HG03025 (cell line): ENCODE measurements at regions not wholly inside any gene's neighbourhood (a gene's known extent, or its start where the extent isn't known, plus 50 kb on each side); places are given as distances from the start of the nearest gene placed in this dataset.
"Not testable (repeated sequence)": the region's sequence is repeated elsewhere in the genome, so short reads cannot be mapped to it uniquely, and the experiment has no call there.

Experiments
- ATAC-seq: cut with Tn5 transposase; IDR thresholded peaks from one replicate; pipeline ENCODE4 v1.9.1; 2021; ENCODE audit warnings: mild to moderate bottlenecking, moderate library complexity; ENCODE audit not compliant: unreplicated experiment, low FRiP score

DNA sequence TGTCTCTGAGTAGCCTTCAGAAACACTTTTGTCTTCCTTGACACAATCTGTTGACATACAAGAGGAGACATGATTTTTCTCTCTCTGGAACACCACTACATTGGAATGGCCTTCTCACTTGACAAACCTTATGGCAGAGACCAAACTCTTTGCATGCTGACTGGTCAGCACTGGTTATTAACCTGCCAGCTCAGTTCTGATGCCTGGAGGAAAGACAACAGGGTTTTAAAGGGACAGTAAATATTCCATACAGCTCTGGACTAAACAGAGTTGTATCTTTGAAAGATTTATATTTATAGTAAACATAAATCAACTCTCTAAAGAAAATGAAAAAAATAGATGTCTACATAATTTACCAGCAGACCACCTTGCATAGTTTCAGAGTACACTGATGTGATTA lies 1139.1 kb upstream of the CDH8 start:
- no peak for ATAC-seq

GRCh38 chr16:63174801-63175200 lies 1138.6 kb upstream of the CDH8 start:
- no peak for ATAC-seq

GRCh38 chr16:63171545-63171944 lies 1135.3 kb upstream of the CDH8 start:
- ATAC-seq, result no peak

DNA sequence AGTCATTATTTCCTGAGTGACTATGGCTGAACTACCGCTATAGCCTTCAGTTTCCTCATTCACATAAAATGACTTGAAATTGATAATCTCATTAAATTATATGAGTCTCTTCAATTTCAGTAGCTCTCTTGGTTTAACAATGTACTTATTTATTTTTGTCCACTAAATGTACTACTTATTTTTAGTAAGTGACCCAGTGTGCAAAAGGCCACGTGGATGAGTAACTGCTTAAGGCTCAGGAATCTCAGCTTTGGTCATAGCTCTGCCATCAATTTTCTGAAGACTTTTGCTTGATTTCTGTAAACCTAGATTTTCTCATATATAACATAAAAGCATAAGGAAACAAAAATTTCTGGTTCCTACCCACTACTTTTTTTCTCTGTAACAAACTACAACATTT lies 1132.9 kb upstream of the CDH8 start:
- no peak for ATAC-seq

GRCh38 chr16:63157818-63158217 lies 1121.6 kb upstream of the CDH8 start:
- ATAC-seq, result no peak

DNA sequence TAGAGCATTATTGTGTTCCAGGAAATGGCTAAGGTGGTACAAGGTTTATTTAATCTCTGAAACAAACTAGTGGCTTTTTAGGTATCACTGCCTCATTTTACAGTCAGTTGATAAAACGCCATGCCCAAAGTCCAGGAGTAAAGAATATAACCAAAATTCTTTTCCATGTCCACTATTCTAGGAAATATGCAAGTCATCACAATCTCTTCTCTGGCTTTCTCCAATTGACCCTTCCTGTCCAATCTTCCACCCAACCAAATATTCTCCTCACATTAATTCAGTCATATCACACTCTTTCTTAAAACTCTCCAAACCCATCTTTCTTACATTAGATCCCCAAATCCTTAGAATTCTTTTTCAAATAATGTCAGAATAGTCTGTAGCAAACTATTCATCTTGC lies 1110.0 kb upstream of the CDH8 start:
- ATAC-seq, result no peak

DNA sequence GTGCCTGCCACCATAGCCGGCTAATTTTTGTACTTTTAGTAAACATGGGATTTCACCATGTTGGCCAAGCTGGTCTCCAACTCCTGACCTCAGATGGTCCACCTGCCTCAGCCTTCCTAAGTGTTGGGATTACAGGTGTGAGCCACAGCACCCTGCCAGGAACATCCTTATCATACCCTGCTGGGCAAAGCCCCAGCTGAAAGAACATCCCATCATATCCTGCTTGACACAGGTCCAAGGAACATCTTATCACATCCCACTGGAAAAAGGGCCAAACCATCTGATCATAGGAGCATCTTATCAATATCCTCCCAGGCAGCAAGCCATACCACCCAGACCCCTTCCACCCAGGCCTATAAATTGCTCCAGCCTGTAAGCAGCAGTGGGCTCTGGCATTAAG lies 1109.2 kb upstream of the CDH8 start:
- ATAC-seq, result no peak

- no peak for ATAC-seq
Measured at GRCh38 chr16:63135069-63135468, 1098.8 kb upstream of the CDH8 start.

- ATAC-seq, result no peak
Measured at GRCh38 chr16:63131503-63131902, 1095.3 kb upstream of the CDH8 start.

- ATAC-seq, result no peak
Measured at GRCh38 chr16:63130942-63131341, 1094.7 kb upstream of the CDH8 start.

DNA sequence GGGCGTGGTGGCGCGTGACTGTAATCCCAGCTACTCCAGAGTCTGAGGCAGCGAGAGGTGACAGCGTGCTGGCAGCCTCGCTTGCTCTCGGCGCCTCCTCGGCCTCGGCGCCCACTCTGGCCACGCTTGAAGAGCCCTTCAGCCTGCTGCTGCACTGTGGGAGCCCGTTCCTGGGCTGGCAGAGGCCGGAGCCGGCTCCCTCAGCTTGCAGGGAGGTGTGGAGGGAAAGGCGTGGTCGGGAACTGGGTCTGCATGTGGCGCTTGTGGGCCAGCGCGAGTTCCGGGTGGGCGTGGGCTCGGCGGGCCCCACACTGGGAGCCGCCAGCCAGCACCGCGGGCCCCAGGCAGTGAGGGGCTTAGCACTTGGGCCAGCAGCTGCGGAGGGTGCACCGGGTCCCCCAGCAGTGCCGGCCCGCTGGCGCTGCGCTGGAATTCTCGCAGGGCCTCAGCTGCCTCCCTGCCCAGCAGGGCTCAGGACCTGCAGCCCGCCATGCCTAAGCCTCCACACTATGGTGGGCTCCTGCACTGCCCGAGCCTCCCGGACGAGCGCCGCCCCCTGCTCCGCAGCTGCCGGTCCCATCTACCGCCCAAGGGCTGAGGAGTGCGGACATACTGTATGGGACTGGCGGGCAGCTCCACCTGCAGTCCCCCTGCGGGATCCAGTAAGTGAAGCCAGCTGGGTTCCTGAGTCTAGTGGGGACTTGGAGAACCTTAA lies 1093.3 kb upstream of the CDH8 start:
- no peak for ATAC-seq

GRCh38 chr16:63119905-63120304 lies 1083.7 kb upstream of the CDH8 start:
- ATAC-seq, result not testable (repeated sequence)

DNA sequence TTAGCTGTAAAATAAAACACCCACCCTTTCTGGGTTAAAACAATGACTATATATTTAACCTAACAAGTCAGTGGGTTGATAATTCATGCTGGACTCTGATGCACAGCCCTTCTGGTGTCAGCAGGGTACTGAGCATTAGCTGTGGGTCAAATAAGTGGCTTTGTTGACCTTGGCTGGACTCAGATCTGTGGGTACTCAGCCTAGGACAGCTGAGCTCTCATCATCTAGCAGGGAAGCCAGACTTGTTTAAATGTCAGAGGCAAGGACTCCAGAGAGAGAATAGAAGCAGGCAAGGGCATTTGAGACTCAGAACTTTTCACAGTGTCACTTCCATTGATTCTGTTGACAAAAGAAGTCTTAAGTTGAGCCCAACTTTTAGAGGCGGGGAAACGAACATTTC lies 1063.8 kb upstream of the CDH8 start:
- no peak for ATAC-seq

DNA sequence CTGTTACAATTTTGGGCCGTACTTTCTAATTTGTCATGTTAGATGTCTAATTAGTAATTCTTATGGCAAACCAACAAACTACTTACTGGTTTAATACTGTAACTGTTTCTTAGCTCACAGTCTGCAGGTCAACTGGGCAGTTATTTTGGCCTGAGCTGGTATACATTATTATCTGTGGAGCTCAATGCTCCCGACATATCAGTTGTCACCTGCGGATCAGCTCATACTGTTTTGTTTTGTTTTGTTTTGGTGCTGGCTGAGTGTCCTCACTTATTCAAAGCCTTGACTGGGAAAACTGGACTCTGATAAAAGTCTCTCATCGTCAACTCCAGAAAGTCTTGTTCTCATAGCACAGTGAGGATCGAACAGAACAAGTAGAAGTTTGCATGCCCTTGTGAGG lies 1060.6 kb upstream of the CDH8 start:
- no peak for ATAC-seq

DNA sequence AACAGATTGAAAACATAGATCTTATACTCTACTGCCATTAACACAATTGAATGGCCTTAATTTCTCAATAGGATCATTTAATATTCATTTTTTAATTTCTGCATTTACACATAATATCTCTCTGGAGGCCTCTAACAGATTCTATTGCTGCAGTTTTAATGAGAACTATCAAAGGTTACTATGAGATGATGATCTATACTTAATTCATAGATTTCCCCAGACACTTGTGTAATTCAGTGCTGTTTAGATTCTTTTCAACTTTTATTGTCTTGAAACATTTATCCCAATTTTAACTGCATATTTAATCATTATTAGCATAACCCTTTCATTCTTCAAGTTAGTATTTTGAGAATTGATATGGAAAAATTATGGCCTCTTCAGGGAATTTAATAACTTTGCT lies 1056.5 kb upstream of the CDH8 start:
- no peak for ATAC-seq

DNA sequence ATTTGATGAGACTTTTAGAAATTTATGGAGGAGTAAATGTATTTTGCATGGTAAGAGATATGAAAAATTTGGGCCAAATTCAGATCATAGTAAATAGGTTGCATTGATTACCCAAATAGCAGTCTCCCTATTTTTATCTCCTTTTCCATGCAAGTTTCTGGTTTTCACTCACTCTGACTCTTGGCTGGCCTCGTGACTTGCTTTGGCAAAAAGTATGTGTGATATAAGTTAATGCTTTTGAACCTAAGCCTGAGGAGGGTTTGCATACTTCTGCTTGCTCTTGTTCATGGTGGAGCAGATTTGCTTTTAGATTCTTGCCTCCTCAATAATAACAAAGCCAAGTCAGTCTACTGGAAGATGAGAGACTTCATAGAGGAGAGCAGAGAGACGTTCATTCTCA lies 1045.9 kb upstream of the CDH8 start:
- no peak for ATAC-seq

DNA sequence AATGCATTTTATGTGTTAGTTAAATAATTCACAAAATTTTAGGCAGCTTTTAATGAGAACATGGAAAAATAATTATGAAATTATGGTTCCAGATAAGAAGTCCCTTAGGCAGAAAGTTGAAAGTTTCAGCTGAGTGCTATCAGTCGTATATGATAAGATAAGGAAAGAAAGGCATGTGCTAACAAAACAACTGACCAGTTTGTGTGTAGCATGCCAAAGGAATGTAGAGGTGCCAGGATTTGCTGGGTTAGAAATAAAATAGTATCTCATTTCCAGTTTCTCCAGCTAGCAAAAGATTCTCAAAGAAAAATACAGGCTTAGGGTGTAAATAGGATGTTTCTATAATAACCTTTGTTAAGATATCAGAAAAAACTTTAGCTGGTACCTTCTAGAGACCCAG lies 1044.5 kb upstream of the CDH8 start:
- ATAC-seq, result no peak

GRCh38 chr16:63069047-63069446 lies 1032.8 kb upstream of the CDH8 start:
- ATAC-seq, result no peak

DNA sequence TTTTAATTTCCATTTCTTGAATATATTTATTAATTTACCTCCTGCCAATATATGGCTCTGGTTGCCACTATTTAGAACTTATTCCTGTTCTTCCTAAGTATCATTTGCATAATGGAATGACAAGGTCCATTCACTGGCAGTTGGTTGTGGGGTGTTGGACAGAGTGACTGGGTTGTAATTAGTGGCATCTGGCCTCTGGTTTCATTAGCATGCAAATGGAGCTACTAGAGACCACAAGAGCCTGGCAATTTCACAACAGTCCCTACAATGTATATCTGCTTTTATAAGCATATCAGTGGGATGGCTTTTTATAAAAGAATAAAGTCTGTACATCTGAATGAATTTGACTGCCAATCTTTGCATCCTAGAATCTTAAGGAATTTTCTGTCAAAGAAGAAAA lies 1030.9 kb upstream of the CDH8 start:
- no peak for ATAC-seq

- no peak for ATAC-seq
Measured at GRCh38 chr16:63066552-63066951, 1030.3 kb upstream of the CDH8 start.

GRCh38 chr16:63061319-63061718 lies 1025.1 kb upstream of the CDH8 start:
- ATAC-seq, result no peak

- ATAC-seq, result no peak
Measured at GRCh38 chr16:63059676-63060075, 1023.4 kb upstream of the CDH8 start.

DNA sequence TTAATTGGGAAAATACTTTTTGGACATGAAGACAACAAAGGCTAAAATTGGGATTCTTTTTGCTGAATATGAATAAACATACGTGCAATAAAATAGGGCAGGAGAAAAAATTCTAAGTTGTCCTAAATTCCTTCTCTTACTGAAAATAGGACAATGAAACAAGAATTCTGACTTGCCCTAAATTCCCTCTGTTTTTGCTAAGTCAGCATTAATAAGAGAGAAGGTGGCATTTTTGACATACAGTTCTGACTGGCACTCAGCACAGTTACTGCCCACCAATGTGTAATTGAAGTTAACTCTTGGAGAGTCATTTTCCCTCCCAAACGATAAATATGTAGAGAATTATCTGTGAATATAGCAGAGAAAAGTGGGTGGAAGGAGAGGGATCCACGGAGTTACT lies 1021.1 kb upstream of the CDH8 start:
- no peak for ATAC-seq
